Stimulated activated CD4-positive, alpha-beta T cell treated with anti-CD3 and anti-CD28 coated beads, Interleukin-12 subunit alpha, Interleukin-12 subunit beta, amount 100 ng/mL, for 24 hours (primary cell): ENCODE measurements at regions not wholly inside any gene's neighbourhood (a gene's known extent, or its start where the extent isn't known, plus 50 kb on each side); places are given as distances from the start of the nearest gene placed in this dataset.

Experiments
- DNase-seq, 2 experiments: peaks; one replicate each; pipeline ENCODE4 v3.0.0-alpha.2; 2020; ENCODE audit warnings: low read depth in 2 of 2

DNA sequence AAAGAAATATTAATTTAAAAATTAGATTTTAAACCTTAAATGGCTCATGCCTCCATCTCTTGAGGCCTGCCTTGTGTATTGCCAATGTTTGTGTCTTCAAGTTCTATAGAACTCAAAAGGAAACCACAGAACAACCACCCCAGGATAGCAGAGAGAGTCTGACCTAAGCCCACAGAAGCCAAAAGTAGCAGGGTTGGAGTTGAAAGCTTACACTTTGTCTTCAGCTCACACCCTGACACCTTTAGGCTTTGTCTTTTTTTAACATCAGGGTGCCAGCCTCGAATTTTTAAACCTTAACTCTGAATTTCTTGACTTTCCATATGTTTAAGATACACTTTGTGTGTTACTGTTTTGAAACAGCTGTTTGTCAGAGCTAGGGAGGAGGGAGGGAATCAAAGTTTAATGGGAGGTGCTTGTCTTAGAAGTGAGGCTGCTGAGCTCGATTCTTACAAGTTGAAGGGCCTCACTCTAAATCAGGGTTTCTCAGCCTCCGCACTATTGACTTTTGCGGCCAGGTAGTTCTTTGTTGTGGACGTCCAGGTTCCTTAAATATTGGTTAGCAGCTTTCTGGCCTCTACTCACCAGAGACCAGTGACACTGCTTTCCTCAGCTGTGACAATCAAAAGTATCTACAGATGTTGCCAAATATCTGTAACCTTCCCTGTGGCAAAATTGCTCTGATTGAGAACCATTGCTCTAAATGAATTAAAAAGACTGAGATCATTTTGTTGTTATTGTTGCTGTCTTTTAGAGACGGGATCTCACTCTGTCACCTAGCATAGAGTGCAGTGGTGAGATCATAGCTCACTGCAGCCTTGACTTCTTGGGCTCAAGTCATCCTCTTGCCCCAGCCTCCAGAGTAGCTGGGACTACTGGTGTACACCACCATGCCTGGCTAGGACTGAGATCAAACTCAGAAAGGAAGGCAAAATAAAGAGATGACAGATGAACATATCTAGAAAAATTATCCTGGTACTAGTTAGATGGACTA is 139.2 kb upstream of the EOMES start:
- no peak for DNase-seq

DNA sequence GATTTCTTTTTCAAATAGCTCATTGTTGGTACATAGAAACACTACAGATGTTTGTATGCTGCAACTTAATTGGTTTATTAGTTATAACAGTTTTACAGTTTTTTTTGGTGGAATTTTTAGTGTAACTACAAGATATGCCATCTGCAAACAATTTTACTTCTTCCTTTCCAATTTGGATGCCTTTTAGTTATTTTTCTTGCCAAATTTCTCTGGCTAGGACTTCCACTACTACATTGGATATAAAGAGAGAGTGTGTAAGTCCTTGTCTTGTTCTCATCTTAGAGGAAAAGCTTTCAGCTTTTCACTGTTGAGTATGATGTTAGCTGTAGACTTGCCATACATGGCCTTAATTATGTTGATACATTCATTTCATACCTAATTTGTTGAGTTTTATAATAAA is 143.6 kb upstream of the EOMES start:
- no peak for DNase-seq

DNA sequence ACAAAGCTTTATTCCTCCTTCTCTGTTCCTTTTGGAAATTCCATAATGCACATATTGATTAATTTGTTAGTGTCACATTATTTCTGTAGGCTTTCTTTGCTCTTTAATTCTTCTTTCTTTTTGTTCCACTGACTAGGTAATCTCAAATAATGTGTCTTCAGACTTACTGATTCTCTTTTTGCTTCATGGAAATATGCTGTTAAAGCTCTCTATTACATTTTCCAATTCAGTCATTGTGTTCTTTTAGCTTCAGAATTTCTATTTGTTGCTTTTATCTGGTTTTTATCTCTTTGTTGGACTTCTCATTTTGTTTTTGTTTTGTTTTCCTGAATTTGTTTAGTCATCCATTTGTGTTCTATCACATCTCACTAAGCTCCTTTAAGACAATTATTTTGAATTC is 147.0 kb upstream of the EOMES start:
- no peak for DNase-seq

DNA sequence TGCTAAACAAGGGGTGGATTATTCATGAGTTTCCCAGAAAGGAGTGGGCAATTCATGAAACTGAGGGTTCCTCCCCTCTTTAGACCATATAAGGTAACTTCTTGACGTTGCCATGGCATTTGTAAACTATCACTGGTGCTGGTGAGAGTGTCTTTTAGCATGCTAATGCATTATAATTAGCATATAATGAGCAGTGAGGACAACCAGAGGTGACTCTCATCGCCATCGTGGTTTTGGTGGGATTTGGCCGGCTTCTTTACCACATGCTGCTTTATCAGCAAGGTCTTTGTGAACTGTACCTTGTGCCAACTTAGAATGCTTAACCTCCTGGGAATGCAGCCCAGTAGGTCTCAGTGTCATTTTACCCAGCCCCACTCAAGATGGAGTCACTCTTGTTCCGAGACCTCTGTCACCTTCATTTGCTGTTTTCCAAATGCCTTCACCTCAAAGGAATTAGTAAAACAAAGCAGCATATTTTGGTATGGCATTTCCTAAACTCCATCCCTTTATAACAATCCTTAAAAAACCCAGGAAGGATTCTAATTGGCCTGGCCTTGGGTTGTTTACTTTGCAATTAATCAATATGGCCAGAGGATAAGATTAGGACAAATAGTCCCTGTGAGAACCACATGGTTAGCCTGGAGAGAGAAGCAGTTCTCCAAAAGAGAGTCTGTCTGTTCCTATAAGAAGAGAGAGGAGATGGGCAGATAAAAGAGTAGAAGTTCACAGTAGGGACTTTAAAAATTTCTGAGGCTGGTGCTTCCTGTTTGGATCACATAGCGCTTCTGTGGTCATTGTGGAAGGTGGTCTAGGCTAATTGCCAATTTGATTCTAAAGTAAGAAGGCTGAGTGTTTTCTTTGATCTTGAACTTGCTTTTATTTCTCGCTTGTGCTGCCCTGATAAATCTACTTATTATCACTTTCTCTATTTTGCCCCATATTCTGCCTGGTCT is 155.2 kb upstream of the EOMES start:
- no peak for DNase-seq

DNA sequence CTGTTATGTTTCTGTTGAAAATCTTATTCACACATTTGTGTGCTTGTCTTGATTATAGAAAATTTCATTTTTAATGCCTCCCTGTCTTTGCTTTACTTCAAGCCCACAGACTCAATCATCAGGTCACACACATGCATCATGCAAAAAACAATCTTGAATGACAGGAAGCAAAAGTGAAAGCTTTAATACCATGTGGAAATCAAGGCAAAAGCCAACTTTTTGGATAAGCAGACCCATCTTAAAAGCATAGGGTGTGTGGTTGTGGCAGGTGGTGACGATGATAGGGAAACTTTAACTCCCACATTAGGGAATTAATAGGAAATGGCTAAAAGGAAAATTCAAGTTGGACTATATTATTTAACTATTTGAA is 155.9 kb upstream of the EOMES start:
- DNase-seq: no peak

DNA sequence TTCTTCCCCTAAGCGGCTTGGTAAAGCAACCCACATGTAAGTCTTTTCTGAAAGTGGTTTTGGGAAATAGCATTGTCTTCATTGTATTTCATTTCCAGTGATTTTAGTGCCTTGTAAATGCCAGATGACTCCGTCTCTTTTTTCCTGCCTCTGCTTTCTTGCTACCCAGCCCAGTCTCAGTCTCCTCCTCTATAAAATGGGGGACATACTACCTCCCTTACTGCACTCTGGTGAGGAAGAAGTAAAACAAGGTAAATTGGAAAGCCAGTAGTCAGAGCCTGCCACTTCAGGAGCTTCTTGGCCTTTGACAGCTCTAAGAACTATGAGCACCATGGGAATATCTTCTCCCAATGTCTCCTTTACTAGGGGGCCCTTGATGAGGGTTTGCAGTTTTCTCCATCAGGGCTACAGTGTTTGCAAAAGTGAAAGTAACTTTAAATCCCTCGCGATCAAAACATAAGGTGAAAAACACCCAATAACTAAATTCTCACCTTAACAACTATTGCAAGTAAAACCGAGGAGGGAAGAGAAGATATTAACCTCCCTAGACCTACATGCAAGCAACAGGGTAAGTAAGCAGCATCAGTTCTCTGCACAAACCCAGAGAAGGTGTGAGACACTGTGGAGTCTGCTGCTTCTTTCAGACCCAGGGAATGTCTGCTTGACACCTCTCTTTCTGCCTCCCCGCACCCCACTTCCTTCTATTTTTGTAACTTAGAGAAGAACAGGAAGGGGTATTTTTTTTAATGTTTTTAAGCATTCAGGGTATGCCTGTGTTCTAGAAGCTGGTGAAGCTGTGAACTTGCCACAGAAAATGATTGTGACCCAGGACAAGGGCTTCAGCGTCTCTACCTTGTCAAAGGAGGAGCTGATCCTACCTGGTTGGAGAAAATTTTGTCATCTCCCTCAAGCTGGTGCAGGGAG is 159.1 kb upstream of the EOMES start:
- no peak for DNase-seq

DNA sequence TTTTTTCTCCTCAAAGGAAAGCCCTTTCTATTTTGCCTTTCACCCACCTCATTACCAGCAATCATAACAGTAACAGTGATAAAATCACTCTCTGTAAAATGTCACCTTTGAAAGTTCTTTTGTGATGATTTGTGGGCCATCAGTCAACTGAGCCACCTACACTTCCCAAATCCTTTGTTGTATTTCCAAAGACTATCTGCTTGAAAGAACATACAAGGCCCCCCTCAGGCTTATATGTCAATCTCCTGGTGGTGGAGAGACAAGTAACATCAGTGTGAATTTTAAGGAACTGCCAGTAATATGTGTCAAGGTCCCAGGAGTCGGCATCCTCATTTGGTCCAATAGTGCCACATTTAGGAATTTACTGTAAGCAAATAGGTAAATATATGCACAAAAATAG is 161.1 kb upstream of the EOMES start:
- DNase-seq: no peak

DNA sequence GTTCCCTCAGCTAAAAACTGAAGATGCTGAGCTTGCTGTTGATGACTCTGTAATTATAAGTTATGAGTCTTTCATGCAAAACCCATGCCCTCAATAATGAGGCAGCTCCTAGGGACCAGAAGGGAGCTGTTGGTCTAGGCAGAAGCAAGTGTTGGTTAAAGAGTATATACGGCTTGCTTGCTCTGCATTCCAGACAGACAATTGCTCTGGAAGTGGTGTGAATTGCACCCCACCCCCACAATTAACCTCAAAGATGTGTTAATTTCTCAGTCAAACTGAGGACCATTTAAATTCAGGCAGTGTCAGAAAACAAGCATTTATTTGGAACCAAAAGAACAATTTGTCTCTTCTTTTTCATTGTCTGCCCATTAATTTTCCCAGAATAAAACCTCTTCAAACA is 163.5 kb upstream of the EOMES start:
- no peak for DNase-seq

DNA sequence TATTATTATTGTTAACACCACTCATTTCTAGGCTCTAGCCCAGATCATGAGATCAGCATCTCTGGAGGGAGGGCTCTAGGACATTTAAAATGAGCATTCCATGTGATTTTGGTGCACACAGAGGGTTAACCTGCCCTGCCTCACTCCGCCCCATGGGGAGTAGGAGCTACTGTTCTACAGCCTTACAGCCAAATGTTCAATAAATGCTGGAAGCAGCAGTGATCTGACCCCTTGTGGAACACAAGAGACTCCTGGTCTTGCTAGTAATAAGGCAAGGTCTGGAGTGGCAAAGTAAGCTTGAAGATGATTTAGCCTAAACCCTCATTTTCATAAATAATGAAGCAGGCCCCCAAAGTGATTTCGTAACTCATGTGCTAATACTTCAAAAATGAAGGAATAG is 166.4 kb upstream of the EOMES start:
- no peak for DNase-seq

DNA sequence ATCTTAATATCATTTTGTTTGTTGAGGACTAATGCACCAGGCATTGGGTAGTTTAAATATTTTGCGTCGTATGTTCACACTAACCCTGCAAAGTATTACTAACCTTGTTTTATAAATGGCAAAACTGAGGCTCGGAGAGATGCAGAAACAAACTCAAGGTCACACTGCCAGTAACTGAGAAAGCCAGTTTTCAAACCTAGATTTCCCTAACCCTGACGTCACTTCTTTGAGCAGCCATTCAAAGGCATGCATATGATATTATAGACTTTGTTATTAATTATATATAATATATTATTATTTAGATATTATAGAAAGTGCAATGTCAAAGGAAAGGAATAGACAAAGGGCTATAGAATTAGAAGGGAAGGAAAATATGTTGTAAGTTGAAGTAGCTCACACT is 167.6 kb upstream of the EOMES start:
- no peak for DNase-seq

DNA sequence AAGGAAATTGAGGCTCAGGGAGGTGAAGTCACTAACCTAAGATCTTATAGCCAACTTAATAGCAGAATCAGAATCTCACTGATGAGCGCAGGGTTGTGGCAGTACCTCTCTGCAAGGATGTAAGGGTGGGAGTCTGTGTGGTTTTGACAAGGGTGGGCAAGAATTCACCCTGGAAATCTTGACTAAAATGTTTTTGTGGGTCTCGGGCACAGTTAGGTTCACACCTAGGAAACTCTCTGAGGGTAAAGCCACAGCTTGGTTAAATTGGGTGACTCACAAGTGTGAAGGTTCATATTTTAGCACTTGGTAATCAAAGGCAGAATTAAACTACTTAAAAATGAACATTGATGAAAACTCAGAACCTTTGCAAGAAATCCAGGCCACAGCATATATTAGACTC is 178.2 kb upstream of the EOMES start:
- DNase-seq: no peak

DNA sequence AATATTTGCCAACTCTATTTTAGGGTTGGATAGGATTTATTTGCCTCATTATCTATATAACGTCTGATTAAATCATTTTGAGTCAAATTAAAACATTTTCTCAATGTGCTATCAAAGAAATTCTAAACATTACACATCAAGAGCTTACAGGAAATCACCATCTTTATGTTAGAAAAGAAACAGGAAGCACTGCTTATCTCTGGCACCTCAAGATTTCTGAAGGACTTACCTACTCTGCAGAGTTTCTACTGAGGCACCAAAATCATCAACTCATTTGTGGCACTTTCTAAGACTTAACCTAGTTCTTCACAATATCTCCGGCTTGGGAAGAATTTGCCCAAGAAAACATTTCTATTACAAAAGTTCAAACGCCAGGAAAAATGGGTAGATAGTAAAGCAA is 181.3 kb upstream of the EOMES start:
- DNase-seq: no peak

DNA sequence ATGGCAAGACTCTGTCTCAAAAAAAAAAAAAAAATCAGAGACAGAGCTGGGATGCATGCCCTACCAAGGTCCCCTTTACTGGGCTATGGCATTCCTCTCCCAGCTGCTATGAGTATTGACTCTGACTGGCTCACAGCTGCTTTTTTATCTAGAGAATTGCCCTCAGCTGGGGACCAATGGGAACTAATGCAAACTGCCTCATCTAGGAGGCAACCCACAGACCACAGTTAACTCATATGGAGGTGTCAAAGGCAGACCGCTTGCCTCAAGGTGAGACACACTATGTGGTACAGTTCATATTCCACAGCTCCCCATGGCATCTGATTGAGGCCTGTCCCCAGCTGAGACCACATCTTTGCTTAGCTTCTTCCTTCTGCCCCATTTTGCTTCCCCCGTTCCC is 183.5 kb upstream of the EOMES start:
- no peak for DNase-seq

DNA sequence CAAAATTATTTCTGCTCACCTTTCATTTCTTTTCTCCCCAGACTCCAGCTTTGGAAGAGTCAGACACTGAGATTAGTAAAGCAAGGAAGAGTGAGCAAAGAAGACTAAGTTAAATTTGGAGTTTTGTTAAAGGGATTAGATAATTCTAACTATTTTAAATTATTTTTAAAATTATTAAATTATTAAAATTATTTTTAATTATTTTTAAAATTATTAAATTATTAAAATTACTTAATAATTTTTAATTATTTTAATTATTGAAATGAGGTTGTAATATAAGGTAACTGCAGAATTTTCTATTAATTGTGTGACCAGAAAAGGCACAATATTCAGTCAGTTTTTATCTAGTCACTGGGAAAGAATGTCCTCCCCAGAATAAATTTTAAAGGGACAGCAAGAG is 185.0 kb upstream of the EOMES start:
- DNase-seq: no peak

DNA sequence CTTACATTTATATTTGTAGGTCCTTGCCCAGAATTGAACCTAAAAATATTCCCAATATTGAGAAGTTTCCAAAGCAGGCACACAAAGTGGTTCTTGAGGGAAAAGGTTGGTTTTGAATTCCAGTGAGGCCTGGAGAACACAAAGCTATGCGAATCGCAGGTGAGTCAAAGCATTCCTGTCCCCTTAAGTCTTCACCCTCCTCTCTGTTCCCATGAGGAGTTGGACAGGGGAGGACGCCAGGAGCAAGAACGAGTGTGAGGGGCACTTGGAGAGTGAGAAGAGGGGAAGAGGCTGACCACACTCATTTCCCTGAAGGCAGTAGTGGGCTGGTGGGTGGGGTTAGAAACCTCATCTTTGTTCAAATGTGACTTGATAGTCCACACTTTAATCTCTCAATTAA is 185.8 kb upstream of the EOMES start:
- DNase-seq: no peak

DNA sequence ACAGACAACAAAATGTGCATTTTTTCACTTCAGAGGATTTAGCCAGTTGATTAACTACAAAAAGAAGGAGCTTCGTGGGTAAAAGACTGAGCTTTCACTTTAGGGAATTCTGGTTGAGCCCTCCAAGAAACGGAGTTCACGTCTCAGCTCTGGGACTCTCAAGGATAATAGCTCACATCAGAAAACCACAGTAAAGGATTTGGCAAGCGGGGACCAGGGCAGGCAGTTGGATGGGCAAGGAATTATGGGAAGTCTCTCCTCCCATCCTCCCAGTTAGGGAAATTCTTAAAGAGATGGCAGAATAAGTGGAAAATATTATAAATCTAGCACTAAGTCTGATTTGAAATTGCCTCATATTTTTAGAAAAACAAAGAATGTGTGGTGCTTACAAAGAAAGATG is 188.3 kb upstream of the EOMES start:
- no peak for DNase-seq

DNA sequence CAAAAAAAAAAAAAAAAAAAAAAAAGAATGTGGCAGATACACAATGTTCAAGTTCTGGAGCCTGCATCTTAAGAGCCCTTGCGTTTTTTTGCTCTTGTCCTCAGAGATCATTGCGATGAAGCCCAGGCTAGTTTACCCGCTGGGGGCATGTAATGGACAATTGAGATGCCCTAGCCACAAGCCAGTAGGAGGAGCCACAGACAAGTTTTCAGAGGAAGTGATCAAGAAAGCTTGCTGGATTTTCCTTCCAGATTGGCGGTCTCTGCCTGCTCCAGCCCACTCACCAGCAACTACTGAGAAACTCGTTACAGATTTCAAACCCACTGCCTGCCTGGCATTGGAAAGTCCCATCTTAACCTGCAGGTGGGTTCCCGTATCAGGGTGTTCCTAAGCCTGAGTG is 192.1 kb upstream of the EOMES start:
- DNase-seq: no peak

DNA sequence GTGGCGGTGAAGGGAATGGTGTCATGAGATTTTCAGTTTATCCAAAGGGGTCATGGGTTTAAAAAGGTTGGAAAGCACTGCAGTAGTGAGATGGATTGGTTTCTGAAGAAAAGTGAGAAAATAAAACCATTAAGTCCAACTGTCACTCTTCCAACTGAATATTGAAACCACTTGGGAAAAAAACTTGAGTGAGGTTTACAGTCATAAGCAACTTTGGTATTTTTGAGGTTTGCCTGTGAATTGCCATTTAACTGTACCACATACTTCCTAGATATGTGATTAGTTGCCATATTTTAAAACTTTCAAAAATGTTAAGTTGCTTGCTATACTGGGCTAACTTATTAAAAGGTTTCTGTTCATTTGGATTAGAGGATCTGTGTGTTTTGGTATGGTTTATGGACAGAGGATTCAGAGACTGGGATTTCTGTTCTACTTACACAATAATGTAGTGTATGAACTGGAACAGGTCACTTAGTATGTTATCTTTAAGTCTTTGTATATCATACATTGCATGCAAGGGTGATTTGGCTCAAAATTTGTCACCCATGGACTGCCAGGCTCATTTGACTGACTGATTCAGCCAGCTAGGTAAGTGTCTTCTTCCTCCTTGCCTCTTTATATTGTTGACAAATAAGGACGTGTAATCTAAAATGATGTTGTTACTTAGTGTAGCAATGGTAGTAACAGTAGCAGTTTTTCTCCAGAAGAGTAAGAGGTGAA is 201.4 kb upstream of the EOMES start:
- DNase-seq: no peak

DNA sequence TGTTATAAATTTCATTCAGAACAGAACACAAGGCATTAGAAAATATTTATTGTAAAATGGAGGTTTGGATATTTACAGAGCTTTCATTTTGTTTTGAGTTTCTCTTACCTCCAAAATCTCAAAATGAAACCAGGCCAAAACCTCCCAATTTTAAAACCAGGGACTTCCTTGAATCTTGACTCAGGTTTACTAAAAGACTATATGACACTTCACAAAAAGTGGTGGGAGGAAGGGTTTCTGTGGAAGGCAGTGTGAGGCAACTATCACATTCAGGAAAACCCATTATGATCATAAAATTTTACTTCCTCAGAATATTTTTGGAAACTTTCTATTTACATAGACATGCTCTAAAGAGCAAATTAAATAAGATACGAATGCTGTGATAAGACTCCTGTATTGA is 205.8 kb upstream of the EOMES start:
- no peak for DNase-seq

DNA sequence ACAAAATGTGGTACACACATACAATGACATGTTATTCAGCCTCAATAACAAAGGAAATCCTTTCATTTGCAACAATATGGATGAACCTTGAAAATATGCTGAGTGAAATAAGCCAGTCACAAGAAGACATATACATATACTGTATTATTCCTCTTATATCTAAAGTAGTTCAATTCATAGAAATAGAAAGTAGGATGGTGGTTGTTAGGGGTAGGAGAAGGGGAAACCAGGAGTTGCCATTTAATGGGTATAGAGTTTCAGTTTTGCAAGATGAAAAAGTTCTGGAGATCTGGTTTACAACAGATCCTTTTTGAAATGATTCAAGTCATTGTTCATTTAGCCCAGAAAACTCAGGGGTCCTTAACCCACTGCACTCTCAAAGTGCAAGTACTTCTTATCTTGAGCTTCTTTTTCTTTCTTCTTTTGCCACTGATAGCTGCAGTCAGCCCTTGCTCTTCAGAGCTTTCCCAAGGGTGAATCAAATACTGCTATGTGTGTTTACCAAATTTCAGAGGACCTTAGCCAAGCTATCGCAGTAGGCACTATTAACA is 208.0 kb upstream of the EOMES start:
- DNase-seq: no peak

DNA sequence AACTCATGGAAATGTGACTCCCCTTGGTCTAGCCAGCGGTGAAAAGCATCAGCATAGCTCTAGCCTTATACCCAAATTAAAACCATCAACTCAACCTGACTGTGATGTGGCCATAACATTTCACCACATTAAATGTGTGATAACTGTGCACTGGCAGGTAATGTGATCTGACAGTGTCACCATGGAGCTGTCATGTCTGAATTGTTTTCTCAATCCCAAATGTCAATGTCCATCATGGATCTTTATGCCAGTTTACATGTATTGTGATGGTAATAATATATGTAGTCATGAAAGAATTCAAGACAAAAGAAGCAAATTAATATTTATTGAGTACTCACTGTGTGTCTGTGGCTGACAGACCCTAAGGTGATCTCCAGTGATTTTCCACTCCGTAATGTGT is 213.4 kb upstream of the EOMES start:
- no peak for DNase-seq
